ENCODE measurements at regions not wholly inside any gene's neighbourhood (a gene's known extent, or its start where the extent isn't known, plus 50 kb on each side); places are given as distances from the start of the nearest gene placed in this dataset.
"Not testable (repeated sequence)": the region's sequence is repeated elsewhere in the genome, so short reads cannot be mapped to it uniquely, and the experiment has no call there.

- Histone ChIP-seq H2AFZ (ENCODE audit: low read depth, low read length, severe bottlenecking) (no peak overlapping the region), H3F3A (ENCODE audit: insufficient read depth) (no peaks in the 10 kb centered on the region), H3K27me3 (ENCODE audit: low read length) (no peaks in the 10 kb centered on the region), H3K4me2 (ENCODE audit: low read depth, low read length, poor library complexity, severe bottlenecking) (no peak overlapping the region), H3K36me3 (ENCODE audit: low read length) (no peaks in the 10 kb centered on the region), H3K9ac (ENCODE audit: low read length) (no peak overlapping the region), H4K20me1 (ENCODE audit: low read depth, low read length) (no peaks in the 10 kb centered on the region), H3K27ac (ENCODE audit: low read depth, low read length) (no peak overlapping the region), H3K9me2 (replicated peaks; ENCODE audit: insufficient read depth, low read length) (no peaks in the 10 kb centered on the region; the same call in 1 of the 2 replicates), H3K4me3 (ENCODE audit: insufficient read depth, low read length, poor library complexity, severe bottlenecking) (no peak overlapping the region), H3K79me2 (ENCODE audit: insufficient read depth, low read length) (no peaks in the 10 kb centered on the region), H3K9me3 (ENCODE audit: insufficient read depth, low read length) (no peaks in the 10 kb centered on the region)
- TF ChIP-seq CTCF (IDR thresholded peaks at IDR 0.05; ENCODE audit: insufficient read depth, low read length, poor library complexity, severe bottlenecking) (no peak), EZH2phosphoT487 (conservative IDR thresholded peaks at IDR 0.05; ENCODE audit: low read length) (no peak)
Observed at GRCh38 chr13:89214185-89214584, 1543.0 kb downstream of the SLITRK5 start.

- H3K9me2 ChIP-seq (replicated peaks; ENCODE audit: insufficient read depth, low read length); H3K79me2 ChIP-seq (ENCODE audit: insufficient read depth, low read length); H2AFZ ChIP-seq (ENCODE audit: low read depth, low read length, severe bottlenecking); H3K9me3 ChIP-seq (ENCODE audit: insufficient read depth, low read length); H3K4me2 ChIP-seq (ENCODE audit: low read depth, low read length, poor library complexity, severe bottlenecking); H3K27ac ChIP-seq (ENCODE audit: low read depth, low read length); H3K36me3 ChIP-seq (ENCODE audit: low read length); H3K27me3 ChIP-seq (ENCODE audit: low read length); H4K20me1 ChIP-seq (ENCODE audit: low read depth, low read length); H3K4me3 ChIP-seq (ENCODE audit: insufficient read depth, low read length, poor library complexity, severe bottlenecking); H3F3A ChIP-seq (ENCODE audit: insufficient read depth); H3K9ac ChIP-seq (ENCODE audit: low read length): not testable (repeated sequence)
Observed at GRCh38 chr13:89215319-89215718, 1544.1 kb downstream of the SLITRK5 start.

- no peaks in the 10 kb centered on the region for H4K20me1 ChIP-seq (ENCODE audit: low read depth, low read length)
- no peaks in the 10 kb centered on the region for H3K27me3 ChIP-seq (ENCODE audit: low read length)
- TF ChIP-seq CTCF (IDR thresholded peaks at IDR 0.05; ENCODE audit: insufficient read depth, low read length, poor library complexity, severe bottlenecking) (no peak), EZH2phosphoT487 (conservative IDR thresholded peaks at IDR 0.05; ENCODE audit: low read length) (no peak)
- no peak overlapping the region for H3K9ac ChIP-seq (ENCODE audit: low read length)
- H3K4me3 ChIP-seq (ENCODE audit: insufficient read depth, low read length, poor library complexity, severe bottlenecking) = no peak overlapping the region
- no peak overlapping the region for H3K4me2 ChIP-seq (ENCODE audit: low read depth, low read length, poor library complexity, severe bottlenecking)
- no peaks in the 10 kb centered on the region for H3K36me3 ChIP-seq (ENCODE audit: low read length)
- no peak overlapping the region for H3K27ac ChIP-seq (ENCODE audit: low read depth, low read length)
- H2AFZ ChIP-seq (ENCODE audit: low read depth, low read length, severe bottlenecking) = no peak overlapping the region
- no peaks in the 10 kb centered on the region for H3K9me3 ChIP-seq (ENCODE audit: insufficient read depth, low read length)
- H3F3A ChIP-seq (ENCODE audit: insufficient read depth) = no peaks in the 10 kb centered on the region
- no peaks in the 10 kb centered on the region for H3K9me2 ChIP-seq (replicated peaks; ENCODE audit: insufficient read depth, low read length)
- H3K79me2 ChIP-seq (ENCODE audit: insufficient read depth, low read length) = no peaks in the 10 kb centered on the region
Observed at GRCh38 chr13:89217813-89218212, 1546.6 kb downstream of the SLITRK5 start.

GRCh38 chr13:89221557-89222158, 1550.5 kb downstream of the SLITRK5 start:
- H3K27ac ChIP-seq (ENCODE audit: low read depth, low read length) = no peak overlapping the region
- no peaks in the 10 kb centered on the region for H3K27me3 ChIP-seq (ENCODE audit: low read length)
- no peak overlapping the region for H2AFZ ChIP-seq (ENCODE audit: low read depth, low read length, severe bottlenecking)
- no peaks in the 10 kb centered on the region for H3K9me2 ChIP-seq (replicated peaks; ENCODE audit: insufficient read depth, low read length)
- H3K36me3 ChIP-seq (ENCODE audit: low read length) = no peaks in the 10 kb centered on the region
- TF ChIP-seq CTCF (IDR thresholded peaks at IDR 0.05; ENCODE audit: insufficient read depth, low read length, poor library complexity, severe bottlenecking) (no peak), EZH2phosphoT487 (conservative IDR thresholded peaks at IDR 0.05; ENCODE audit: low read length) (no peak)
- H3K4me2 ChIP-seq (ENCODE audit: low read depth, low read length, poor library complexity, severe bottlenecking) = no peak overlapping the region
- H3K9ac ChIP-seq (ENCODE audit: low read length) = no peak overlapping the region
- H3K9me3 ChIP-seq (ENCODE audit: insufficient read depth, low read length) = no peaks in the 10 kb centered on the region
- H4K20me1 ChIP-seq (ENCODE audit: low read depth, low read length) = no peaks in the 10 kb centered on the region
- no peaks in the 10 kb centered on the region for H3K79me2 ChIP-seq (ENCODE audit: insufficient read depth, low read length)
- H3K4me3 ChIP-seq (ENCODE audit: insufficient read depth, low read length, poor library complexity, severe bottlenecking) = no peak overlapping the region
- H3F3A ChIP-seq (ENCODE audit: insufficient read depth) = no peaks in the 10 kb centered on the region
